ENCODE measurements at regions not wholly inside any gene's neighbourhood (a gene's known extent, or its start where the extent isn't known, plus 50 kb on each side); places are given as distances from the start of the nearest gene placed in this dataset.

DNA sequence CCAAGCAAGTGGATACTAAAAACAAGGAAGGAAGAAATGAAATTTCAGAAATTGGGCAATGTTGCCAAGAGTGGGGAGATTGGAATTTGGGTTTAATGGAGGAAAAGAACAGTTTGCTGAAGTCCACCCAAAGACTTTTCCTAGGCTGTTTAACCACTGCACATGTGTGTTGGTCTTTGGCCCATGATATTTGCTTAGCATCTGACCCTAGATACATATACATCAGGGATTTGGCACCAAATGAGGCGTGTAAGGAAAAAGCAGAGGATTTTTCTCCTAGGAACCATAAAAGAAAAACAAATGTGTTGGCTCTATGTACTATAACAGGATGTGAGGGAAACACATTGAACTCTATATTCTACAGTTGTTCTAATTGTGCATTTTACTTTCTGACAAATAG lies 80.7 kb upstream of the CD28 start:
- TF ChIP-seq, protein P1, sequence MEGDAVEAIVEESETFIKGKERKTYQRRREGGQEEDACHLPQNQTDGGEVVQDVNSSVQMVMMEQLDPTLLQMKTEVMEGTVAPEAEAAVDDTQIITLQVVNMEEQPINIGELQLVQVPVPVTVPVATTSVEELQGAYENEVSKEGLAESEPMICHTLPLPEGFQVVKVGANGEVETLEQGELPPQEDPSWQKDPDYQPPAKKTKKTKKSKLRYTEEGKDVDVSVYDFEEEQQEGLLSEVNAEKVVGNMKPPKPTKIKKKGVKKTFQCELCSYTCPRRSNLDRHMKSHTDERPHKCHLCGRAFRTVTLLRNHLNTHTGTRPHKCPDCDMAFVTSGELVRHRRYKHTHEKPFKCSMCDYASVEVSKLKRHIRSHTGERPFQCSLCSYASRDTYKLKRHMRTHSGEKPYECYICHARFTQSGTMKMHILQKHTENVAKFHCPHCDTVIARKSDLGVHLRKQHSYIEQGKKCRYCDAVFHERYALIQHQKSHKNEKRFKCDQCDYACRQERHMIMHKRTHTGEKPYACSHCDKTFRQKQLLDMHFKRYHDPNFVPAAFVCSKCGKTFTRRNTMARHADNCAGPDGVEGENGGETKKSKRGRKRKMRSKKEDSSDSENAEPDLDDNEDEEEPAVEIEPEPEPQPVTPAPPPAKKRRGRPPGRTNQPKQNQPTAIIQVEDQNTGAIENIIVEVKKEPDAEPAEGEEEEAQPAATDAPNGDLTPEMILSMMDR (conservative IDR thresholded peaks at IDR 0.05 in 1 of 2, IDR thresholded peaks at IDR 0.05 in 1 of 2; ENCODE audit: extremely low read depth in 1 of 2, insufficient read depth in 1 of 2, low read depth in 1 of 2, low read length in 2 of 2): no peak
- no peak for TF ChIP-seq EZH2 (IDR thresholded peaks at IDR 0.05; ENCODE audit: borderline replicate concordance, low read length)
